Breast epithelium (tissue), 4 donors: ENCODE measurements at regions not wholly inside any gene's neighbourhood (a gene's known extent, or its start where the extent isn't known, plus 50 kb on each side); places are given as distances from the start of the nearest gene placed in this dataset.
"Not testable (repeated sequence)": the region's sequence is repeated elsewhere in the genome, so short reads cannot be mapped to it uniquely, and the experiment has no call there.

Source experiments
- DNase-seq, 2 donors: peaks; one replicate each; pipeline ENCODE4 v3.0.0-alpha.2; 2019; ENCODE audit warnings: low spot score in 2 of 2
- H3K27ac ChIP-seq, 2 donors: fragments of 200-600 bp; sonication (generic) in 1 of 2; one replicate each; pipeline ENCODE4 v1.5.1; 2016 to 2019; ENCODE audit warnings: mild to moderate bottlenecking in 1 of 2
- H3K27me3 ChIP-seq, 2 donors: fragments of 200-600 bp; sonication (generic) in 1 of 2; one replicate each; pipeline versions ENCODE4 v1.5.1 to v1.6.0; 2017 to 2019; ENCODE audit warnings: control low read depth in 1 of 2, mild to moderate bottlenecking in 1 of 2
- H3K36me3 ChIP-seq: fragments of 200-600 bp; one replicate; pipeline ENCODE4 v1.5.1; 2019
- H3K4me1 ChIP-seq, 2 donors: fragments of 200-600 bp; sonication (generic); one replicate each; pipeline ENCODE4 v1.5.1; 2016 to 2019; ENCODE audit warnings: control low read depth in 1 of 2
- H3K4me3 ChIP-seq, 3 donors: fragments of 200-600 bp; sonication (generic); 1 replicate in 2 of 3; 2 replicates in 1 of 3; pipeline ENCODE4 v1.5.1; 2016 to 2019; ENCODE audit warnings: mild to moderate bottlenecking in 3 of 3, moderate library complexity in 2 of 3
- H3K9me3 ChIP-seq, 2 donors: fragments of 200-600 bp; sonication (generic) in 1 of 2; one replicate each; pipeline ENCODE4 v1.5.1; 2016 to 2019; ENCODE audit warnings: control low read depth in 1 of 2
- POLR2A ChIP-seq: fragments of 450-650 bp; IDR thresholded peaks from one replicate; pipeline ENCODE4 v1.6.1; 2016; ENCODE audit warnings: antibody characterized with exemption, mild to moderate bottlenecking, moderate library complexity
- POLR2AphosphoS5 ChIP-seq, 3 donors: sonication (generic); formaldehyde crosslinking; IDR thresholded peaks; one replicate each; pipeline ENCODE4 v1.6.1; 2017; ENCODE audit warnings: antibody characterized with exemption in 3 of 3
- intact Hi-C: fragments of 100-400 bp; cut with DNase I; formaldehyde crosslinking; loops from one replicate; pipeline ENCODE4 v1.15.1; 2023; ENCODE audit warnings: low total_unique reads
- TF ChIP-seq, protein P1 (sequence below), 3 donors: fragments of 450-650 bp; IDR thresholded peaks; one replicate each; pipeline ENCODE4 v1.5.1; 2016 to 2017; ENCODE audit warnings: antibody characterized with exemption in 3 of 3, mild to moderate bottlenecking in 3 of 3, moderate library complexity in 3 of 3

DNA sequence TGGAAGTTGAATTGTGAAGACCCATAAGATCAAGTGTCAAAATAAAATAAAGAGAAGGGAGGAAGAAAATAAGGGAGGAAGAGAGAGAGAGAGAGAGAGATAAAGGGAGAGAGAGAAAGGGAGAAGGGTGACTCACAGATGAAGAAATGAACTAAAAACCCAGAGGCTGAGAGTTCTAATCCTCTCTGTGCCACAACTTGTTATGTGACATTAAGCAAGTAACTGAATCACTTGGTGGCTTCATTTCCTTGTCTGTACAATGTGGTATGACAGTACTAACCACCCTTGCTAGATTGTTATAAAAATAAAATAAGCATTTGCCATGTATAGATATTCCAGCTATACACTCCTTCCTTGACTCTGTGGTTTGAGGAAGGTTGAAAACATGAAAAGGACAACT is 189.0 kb upstream of the FRMD6 start:
- TF ChIP-seq POLR2AphosphoS5 (IDR thresholded peaks at IDR 0.05) (no peak), POLR2A (no peak)
- TF ChIP-seq, protein P1, sequence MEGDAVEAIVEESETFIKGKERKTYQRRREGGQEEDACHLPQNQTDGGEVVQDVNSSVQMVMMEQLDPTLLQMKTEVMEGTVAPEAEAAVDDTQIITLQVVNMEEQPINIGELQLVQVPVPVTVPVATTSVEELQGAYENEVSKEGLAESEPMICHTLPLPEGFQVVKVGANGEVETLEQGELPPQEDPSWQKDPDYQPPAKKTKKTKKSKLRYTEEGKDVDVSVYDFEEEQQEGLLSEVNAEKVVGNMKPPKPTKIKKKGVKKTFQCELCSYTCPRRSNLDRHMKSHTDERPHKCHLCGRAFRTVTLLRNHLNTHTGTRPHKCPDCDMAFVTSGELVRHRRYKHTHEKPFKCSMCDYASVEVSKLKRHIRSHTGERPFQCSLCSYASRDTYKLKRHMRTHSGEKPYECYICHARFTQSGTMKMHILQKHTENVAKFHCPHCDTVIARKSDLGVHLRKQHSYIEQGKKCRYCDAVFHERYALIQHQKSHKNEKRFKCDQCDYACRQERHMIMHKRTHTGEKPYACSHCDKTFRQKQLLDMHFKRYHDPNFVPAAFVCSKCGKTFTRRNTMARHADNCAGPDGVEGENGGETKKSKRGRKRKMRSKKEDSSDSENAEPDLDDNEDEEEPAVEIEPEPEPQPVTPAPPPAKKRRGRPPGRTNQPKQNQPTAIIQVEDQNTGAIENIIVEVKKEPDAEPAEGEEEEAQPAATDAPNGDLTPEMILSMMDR (IDR thresholded peaks at IDR 0.05): no peak
- intact Hi-C loops: no loop called here
- Histone ChIP-seq H3K9me3 (no peaks in the 10 kb centered on the region), H3K36me3 (no peaks in the 10 kb centered on the region), H3K4me3 (no peak overlapping the region), H3K27ac (no peak overlapping the region), H3K27me3 (no peaks in the 10 kb centered on the region), H3K4me1 (no peaks in the 10 kb centered on the region)
- no peak for DNase-seq

DNA sequence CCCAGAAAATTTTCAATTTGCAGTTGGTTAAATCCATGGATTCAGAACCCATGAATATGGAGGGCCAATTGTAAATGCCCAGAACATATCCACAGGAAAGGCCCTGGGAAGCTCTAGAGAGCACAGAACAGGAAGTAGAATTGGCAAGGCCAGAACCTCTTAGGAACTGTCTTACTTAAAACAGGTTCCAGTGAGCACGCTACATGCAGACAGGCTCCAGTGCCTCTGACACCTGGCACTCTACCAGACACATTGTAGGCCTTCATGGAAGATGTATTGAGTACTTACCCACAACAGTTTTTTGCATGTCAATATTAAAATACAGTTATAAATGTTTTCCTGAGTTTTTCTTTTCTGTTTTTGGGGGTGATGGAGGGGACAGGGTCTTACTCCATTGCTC is 188.2 kb upstream of the FRMD6 start:
- H3K36me3 ChIP-seq: no peaks in the 10 kb centered on the region
- no peaks in the 10 kb centered on the region for H3K27me3 ChIP-seq
- DNase-seq: no peak
- H3K9me3 ChIP-seq: no peaks in the 10 kb centered on the region
- H3K27ac ChIP-seq: no peak overlapping the region
- no peaks in the 10 kb centered on the region for H3K4me1 ChIP-seq
- intact Hi-C loops: no loop called here
- H3K4me3 ChIP-seq: no peak overlapping the region
- TF ChIP-seq POLR2A: no peak

DNA sequence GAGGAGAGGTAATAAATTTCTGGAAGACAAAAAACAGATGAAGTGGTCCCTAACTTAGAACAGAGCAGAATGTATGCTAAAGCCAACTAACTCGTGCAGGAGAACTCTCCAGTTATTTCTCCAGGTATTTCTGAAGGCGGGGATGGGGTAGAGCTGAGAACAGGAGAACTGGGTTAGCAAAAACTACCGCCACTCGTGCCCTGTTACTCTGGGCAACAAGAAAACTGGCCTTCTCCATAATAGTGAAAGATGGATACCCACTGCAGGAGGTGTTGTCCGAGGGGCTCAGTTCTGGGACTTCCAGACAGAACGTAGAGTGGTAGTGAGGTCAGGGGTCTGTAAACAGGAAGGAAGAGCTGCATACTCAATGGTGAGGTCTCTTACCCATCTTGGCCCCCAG is 187.3 kb upstream of the FRMD6 start:
- TF ChIP-seq, protein P1 (IDR thresholded peaks at IDR 0.05): no peak
- TF ChIP-seq POLR2A: no peak
- TF ChIP-seq POLR2AphosphoS5 (IDR thresholded peaks at IDR 0.05): no peak

DNA sequence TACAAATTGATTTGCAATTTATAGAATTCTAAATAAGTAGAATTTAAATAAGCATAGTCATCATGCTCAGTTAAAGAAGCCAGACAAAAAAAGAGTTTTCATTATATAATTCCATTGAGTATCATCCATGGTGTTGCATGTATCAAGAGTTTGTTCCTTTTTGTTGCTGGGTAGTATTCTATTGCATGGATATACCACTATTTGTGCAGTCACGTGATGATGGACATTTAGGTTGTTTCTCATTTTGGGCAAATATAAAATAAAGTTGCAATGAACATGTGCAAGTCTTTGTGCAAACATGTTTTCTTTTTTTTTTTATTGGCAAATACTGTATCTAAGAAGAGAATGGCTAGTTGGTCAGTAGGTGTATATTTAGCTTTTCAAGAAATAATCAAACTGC is 186.2 kb upstream of the FRMD6 start:
- Histone ChIP-seq H3K27me3 (no peaks in the 10 kb centered on the region), H3K9me3 (no peaks in the 10 kb centered on the region), H3K4me3 (no peak overlapping the region), H3K36me3 (no peaks in the 10 kb centered on the region), H3K27ac (no peak overlapping the region), H3K4me1 (no peaks in the 10 kb centered on the region)
- no peak for DNase-seq
- intact Hi-C loops: no loop called here
- TF ChIP-seq, protein P1 (IDR thresholded peaks at IDR 0.05): no peak
- TF ChIP-seq POLR2AphosphoS5 (IDR thresholded peaks at IDR 0.05): no peak
- TF ChIP-seq POLR2A: no peak

More for the DNA sequence above, 187.3 kb upstream of the FRMD6 start:
- intact Hi-C loops: no loop called here
- H3K4me1 ChIP-seq: no peaks in the 10 kb centered on the region
- H3K36me3 ChIP-seq: no peaks in the 10 kb centered on the region
- no peak overlapping the region for H3K4me3 ChIP-seq
- no peaks in the 10 kb centered on the region for H3K27me3 ChIP-seq
- no peak overlapping the region for H3K27ac ChIP-seq
- no peaks in the 10 kb centered on the region for H3K9me3 ChIP-seq
- no peak for DNase-seq

DNA sequence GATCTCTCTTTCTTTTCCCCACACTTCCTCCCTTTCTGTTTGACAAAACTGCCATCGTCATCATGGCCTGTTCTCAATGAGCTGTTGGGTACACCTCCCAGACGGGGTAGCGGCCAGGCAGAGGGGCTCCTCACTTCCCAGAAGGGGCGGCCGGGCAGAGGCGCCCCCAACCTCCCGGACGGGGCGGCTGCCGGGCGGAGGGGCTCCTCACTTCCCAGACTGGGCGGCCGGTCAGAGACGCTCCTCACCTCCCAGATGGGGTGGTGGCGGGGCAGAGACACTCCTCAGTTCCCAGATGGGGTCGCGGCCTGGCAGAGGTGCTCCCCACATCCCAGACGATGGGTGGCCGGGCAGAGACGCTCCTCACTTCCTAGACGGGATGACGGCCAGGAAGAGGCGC is 184.3 kb upstream of the FRMD6 start:
- H3K27ac ChIP-seq, DNase-seq, H3K4me1 ChIP-seq, H3K27me3 ChIP-seq, H3K36me3 ChIP-seq, H3K9me3 ChIP-seq, intact Hi-C loops, H3K4me3 ChIP-seq: not testable (repeated sequence)

DNA sequence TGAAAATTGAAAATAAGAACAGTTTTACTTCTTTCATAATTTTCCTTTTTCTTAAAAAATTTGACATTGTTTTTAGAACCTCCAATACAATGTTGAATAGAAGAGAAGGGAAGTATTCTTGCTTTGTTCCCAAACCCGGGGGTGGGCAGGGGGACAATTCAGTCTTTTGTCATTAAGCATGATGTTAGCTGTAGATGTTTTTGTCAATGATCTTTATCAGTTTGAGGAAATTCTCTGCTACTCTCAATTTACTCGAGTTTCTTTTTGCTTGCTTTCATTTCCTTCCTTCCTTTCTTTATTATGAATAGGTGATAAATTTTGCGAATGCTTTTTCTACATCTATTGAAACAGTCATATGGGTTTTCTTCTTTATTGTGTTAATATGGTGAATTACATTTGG is 183.2 kb upstream of the FRMD6 start:
- no peaks in the 10 kb centered on the region for H3K27me3 ChIP-seq
- intact Hi-C loops: no loop called here
- H3K4me1 ChIP-seq: no peaks in the 10 kb centered on the region
- H3K36me3 ChIP-seq: no peaks in the 10 kb centered on the region
- no peak overlapping the region for H3K4me3 ChIP-seq
- no peak overlapping the region for H3K27ac ChIP-seq
- no peaks in the 10 kb centered on the region for H3K9me3 ChIP-seq
- no peak for TF ChIP-seq POLR2A
- no peak for TF ChIP-seq POLR2AphosphoS5 (IDR thresholded peaks at IDR 0.05)
- TF ChIP-seq, protein P1 (IDR thresholded peaks at IDR 0.05): no peak
- no peak for DNase-seq
